Natural killer cell (primary cell): ENCODE measurements at regions not wholly inside any gene's neighbourhood (a gene's known extent, or its start where the extent isn't known, plus 50 kb on each side); places are given as distances from the start of the nearest gene placed in this dataset.

Source experiments
- ATAC-seq, 3 donors: fragments of 150-1000 bp in 2 of 3; fragments of 200-7000 bp in 1 of 3; cut with Tn5 transposase; 1 replicate in 1 of 3; 2 replicates in 2 of 3; pipeline ENCODE4 v1.10.0; 2021; ENCODE audit warnings: mild to moderate bottlenecking in 2 of 3, moderate library complexity in 2 of 3
- DNase-seq, 2 donors: peaks; one replicate each; pipeline versions ENCODE4 v3.0.0 to v3.0.0-alpha.2; 2013 to 2021; ENCODE audit warnings: mixed read lengths in 1 of 2
- H3K27ac ChIP-seq: one replicate; pipeline ENCODE4 v1.5.1; 2013; ENCODE audit warnings: mild to moderate bottlenecking, low read length
- H3K27me3 ChIP-seq: one replicate; pipeline ENCODE4 v1.6.1; 2013; ENCODE audit warnings: low read length; ENCODE audit not compliant: control insufficient read depth, insufficient read depth
- H3K36me3 ChIP-seq: one replicate; pipeline ENCODE4 v1.6.1; 2013; ENCODE audit warnings: low read length; ENCODE audit not compliant: control insufficient read depth, insufficient read depth
- H3K4me1 ChIP-seq: one replicate; pipeline ENCODE4 v1.6.1; 2013; ENCODE audit warnings: low read length; ENCODE audit not compliant: control insufficient read depth, insufficient read depth
- H3K4me3 ChIP-seq: one replicate; pipeline ENCODE4 v1.5.1; 2013; ENCODE audit warnings: low read length
- H3K9me3 ChIP-seq: one replicate; pipeline ENCODE4 v1.6.1; 2013; ENCODE audit warnings: low read length; ENCODE audit not compliant: control insufficient read depth, insufficient read depth
- H3K27ac Mint-ChIP-seq, 2 donors: one replicate each; pipeline ENCODE4 v1.8.0; 2022; ENCODE audit warnings: mild to moderate bottlenecking in 2 of 2, mixed read lengths in 2 of 2, moderate library complexity in 1 of 2
- H3K27me3 Mint-ChIP-seq, 2 donors: one replicate each; pipeline ENCODE4 v1.8.0; 2022; ENCODE audit warnings: low read depth in 2 of 2, mixed read lengths in 2 of 2
- H3K36me3 Mint-ChIP-seq: one replicate; pipeline ENCODE4 v1.8.0; 2022; ENCODE audit warnings: mixed read lengths
- H3K4me1 Mint-ChIP-seq, 2 donors: one replicate each; pipeline ENCODE4 v1.8.0; 2022; ENCODE audit warnings: mixed read lengths in 2 of 2
- H3K4me3 Mint-ChIP-seq: one replicate; pipeline ENCODE4 v1.8.0; 2022; ENCODE audit warnings: mild to moderate bottlenecking, moderate library complexity, mixed read lengths
- H3K9me3 Mint-ChIP-seq, 2 donors: one replicate each; pipeline ENCODE4 v1.8.0; 2022; ENCODE audit warnings: mixed read lengths in 2 of 2
- WGBS: methylation state at CpG from one replicate; pipeline ENCODE4 v1.1.7; 2013; ENCODE audit warnings: missing lambda C conversion rate; ENCODE audit not compliant: insufficient coverage; 5-methylcytosine and 5-hydroxymethylcytosine counted together
- intact Hi-C: fragments of 100-400 bp; cut with micrococcal nuclease; formaldehyde crosslinking; loops from one replicate; pipeline ENCODE4 v1.14.2; 2022
- TF ChIP-seq, protein P1 (sequence below): fragments of 200-600 bp; IDR thresholded peaks from one replicate; pipeline ENCODE4 v1.8.0; 2022; ENCODE audit warnings: antibody characterized with exemption

DNA sequence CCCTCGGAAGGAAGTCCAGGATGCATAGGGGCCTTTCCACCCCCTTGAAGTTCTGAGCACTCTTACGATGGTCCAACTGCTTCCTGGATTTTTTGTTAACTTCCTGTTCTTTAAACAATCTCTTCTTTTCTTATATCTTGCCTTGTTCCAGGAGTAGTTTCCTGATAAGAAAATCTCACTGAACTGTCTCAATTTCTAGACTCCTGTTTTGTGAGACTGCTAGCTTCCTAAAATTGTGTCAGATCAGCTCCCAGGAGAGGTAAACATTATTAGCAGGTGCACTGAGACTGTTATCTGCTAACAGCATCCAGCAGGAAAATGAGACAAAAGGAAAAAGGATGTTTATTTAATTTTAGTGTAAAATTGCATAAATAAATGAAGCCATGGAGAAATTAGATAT, 106.2 kb upstream of the PITRM1 start:
- no peak overlapping the region for H3K27ac ChIP-seq
- 22% methylated on average over 2 of the region's 2 CpGs for WGBS
- no peak overlapping the region for H3K27ac Mint-ChIP-seq
- H3K4me1 ChIP-seq = no peaks in the 10 kb centered on the region
- TF ChIP-seq, protein P1, sequence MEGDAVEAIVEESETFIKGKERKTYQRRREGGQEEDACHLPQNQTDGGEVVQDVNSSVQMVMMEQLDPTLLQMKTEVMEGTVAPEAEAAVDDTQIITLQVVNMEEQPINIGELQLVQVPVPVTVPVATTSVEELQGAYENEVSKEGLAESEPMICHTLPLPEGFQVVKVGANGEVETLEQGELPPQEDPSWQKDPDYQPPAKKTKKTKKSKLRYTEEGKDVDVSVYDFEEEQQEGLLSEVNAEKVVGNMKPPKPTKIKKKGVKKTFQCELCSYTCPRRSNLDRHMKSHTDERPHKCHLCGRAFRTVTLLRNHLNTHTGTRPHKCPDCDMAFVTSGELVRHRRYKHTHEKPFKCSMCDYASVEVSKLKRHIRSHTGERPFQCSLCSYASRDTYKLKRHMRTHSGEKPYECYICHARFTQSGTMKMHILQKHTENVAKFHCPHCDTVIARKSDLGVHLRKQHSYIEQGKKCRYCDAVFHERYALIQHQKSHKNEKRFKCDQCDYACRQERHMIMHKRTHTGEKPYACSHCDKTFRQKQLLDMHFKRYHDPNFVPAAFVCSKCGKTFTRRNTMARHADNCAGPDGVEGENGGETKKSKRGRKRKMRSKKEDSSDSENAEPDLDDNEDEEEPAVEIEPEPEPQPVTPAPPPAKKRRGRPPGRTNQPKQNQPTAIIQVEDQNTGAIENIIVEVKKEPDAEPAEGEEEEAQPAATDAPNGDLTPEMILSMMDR = no peak
- H3K36me3 Mint-ChIP-seq = no peaks in the 10 kb centered on the region
- DNase-seq = no peak
- no peak for ATAC-seq
- H3K4me3 Mint-ChIP-seq = no peak overlapping the region
- no peaks in the 10 kb centered on the region for H3K4me1 Mint-ChIP-seq
- H3K27me3 Mint-ChIP-seq = peaks cover 19 to 23% of the 10 kb centered on the region in 2 donors
- no peaks in the 10 kb centered on the region for H3K27me3 ChIP-seq
- H3K9me3 ChIP-seq = no peaks in the 10 kb centered on the region
- no peaks in the 10 kb centered on the region for H3K9me3 Mint-ChIP-seq
- H3K4me3 ChIP-seq = no peak overlapping the region
- no peaks in the 10 kb centered on the region for H3K36me3 ChIP-seq
- intact Hi-C loops = no loop called here

- H3K4me3 ChIP-seq = no peak overlapping the region
- no peaks in the 10 kb centered on the region for H3K9me3 ChIP-seq
- Mint-ChIP-seq H3K4me1 (no peaks in the 10 kb centered on the region), H3K27me3 (peaks cover 24 to 31% of the 10 kb centered on the region in 2 donors), H3K4me3 (no peak overlapping the region), H3K27ac (no peak overlapping the region), H3K36me3 (no peaks in the 10 kb centered on the region), H3K9me3 (no peaks in the 10 kb centered on the region)
- no peaks in the 10 kb centered on the region for H3K27me3 ChIP-seq
- 98% methylated on average over 4 of the region's 4 CpGs for WGBS
- no peak overlapping the region for H3K27ac ChIP-seq
- TF ChIP-seq, protein P1 = no peak
- no peaks in the 10 kb centered on the region for H3K36me3 ChIP-seq
- DNase-seq = no peak
- intact Hi-C loops = no loop called here
- ATAC-seq = no peak
- H3K4me1 ChIP-seq = no peaks in the 10 kb centered on the region
Measured at GRCh38 chr10:3277566-3277965, 105.0 kb upstream of the PITRM1 start.

DNA sequence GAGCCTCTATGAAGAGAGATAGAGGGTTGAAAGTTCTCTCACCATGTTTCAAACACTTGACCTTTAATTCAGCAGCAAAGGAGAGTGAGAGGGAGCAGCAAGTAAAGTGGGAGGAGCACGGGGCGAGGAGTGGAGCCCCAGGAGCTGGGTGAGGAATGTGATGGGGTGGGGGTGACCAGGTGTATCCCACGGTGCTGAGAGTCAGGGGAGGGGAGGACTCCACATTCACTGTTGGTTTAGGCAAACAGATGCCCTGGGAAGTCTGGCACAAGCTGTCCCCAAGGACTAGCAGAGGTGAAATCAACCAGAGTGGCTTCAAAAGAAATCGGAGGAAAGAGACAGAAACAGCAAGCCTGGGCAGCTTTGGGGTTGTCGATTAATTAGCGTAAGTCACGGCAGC, 101.8 kb upstream of the PITRM1 start:
- no peak for ATAC-seq
- Histone ChIP-seq H3K4me3 (no peak overlapping the region), H3K27me3 (no peaks in the 10 kb centered on the region), H3K36me3 (no peaks in the 10 kb centered on the region), H3K9me3 (no peaks in the 10 kb centered on the region), H3K4me1 (no peaks in the 10 kb centered on the region), H3K27ac (no peak overlapping the region)
- Mint-ChIP-seq H3K27ac (no peak overlapping the region), H3K9me3 (no peaks in the 10 kb centered on the region), H3K27me3 (peaks cover 28 to 34% of the 10 kb centered on the region in 2 donors), H3K4me3 (no peak overlapping the region), H3K36me3 (no peaks in the 10 kb centered on the region), H3K4me1 (no peaks in the 10 kb centered on the region)
- 92% methylated on average over 7 of the region's 7 CpGs for WGBS
- intact Hi-C loops = no loop called here
- DNase-seq = no peak
- TF ChIP-seq, protein P1 = no peak

GRCh38 chr10:3273966-3274365, 101.4 kb upstream of the PITRM1 start:
- Mint-ChIP-seq H3K4me1 (no peaks in the 10 kb centered on the region), H3K27me3 (peaks cover 28 to 29% of the 10 kb centered on the region in 2 donors), H3K36me3 (no peaks in the 10 kb centered on the region), H3K9me3 (no peaks in the 10 kb centered on the region), H3K27ac (no peak overlapping the region), H3K4me3 (no peak overlapping the region)
- no peak overlapping the region for H3K4me3 ChIP-seq
- TF ChIP-seq, protein P1 = no peak
- H3K36me3 ChIP-seq = no peaks in the 10 kb centered on the region
- DNase-seq = no peak
- H3K4me1 ChIP-seq = no peaks in the 10 kb centered on the region
- ATAC-seq = no peak
- no peak overlapping the region for H3K27ac ChIP-seq
- no peaks in the 10 kb centered on the region for H3K9me3 ChIP-seq
- WGBS = 88% methylated on average over 11 of the region's 12 CpGs
- intact Hi-C loops = no loop called here
- H3K27me3 ChIP-seq = no peaks in the 10 kb centered on the region
